B cell (primary cell): ENCODE measurements at regions not wholly inside any gene's neighbourhood (a gene's known extent, or its start where the extent isn't known, plus 50 kb on each side); places are given as distances from the start of the nearest gene placed in this dataset.

Experiments
- ATAC-seq: fragments of 200-7000 bp; cut with Tn5 transposase; one replicate; pipeline ENCODE4 v1.10.0; 2021; ENCODE audit warnings: low read depth, mild to moderate bottlenecking, moderate number of reproducible peaks, moderate library complexity
- CTCF ChIA-PET: fragments of 350-600 bp; sonication (Branson Sonifier 250); formaldehyde crosslinking; loops from one replicate; lab custom pipeline; 2021; ENCODE audit warnings: antibody characterized with exemption, inconsistent platforms; lab: Charles Lee
- POLR2A ChIA-PET: fragments of 350-600 bp; sonication (Branson Sonifier 250); formaldehyde crosslinking; loops from one replicate; lab custom pipeline; 2021; ENCODE audit warnings: antibody characterized with exemption; lab: Charles Lee
- DNase-seq: peaks from one replicate; pipeline ENCODE4 v3.0.0; 2013
- H2AFZ ChIP-seq: 2 replicates; pipeline ENCODE4 v1.6.1; 2012; ENCODE audit warnings: mild to moderate bottlenecking, low read depth, low read length; ENCODE audit not compliant: insufficient read depth, poor library complexity, severe bottlenecking
- H3K27ac ChIP-seq, 2 donors: 1 replicate in 1 of 2; 2 replicates in 1 of 2; pipeline ENCODE4 v1.5.1; 2012 to 2013; ENCODE audit warnings: low read length in 2 of 2, mild to moderate bottlenecking in 2 of 2, moderate library complexity in 1 of 2
- H3K27me3 ChIP-seq, 4 experiments: fragments of 200-600 bp in 1 of 4; sonication (generic) in 1 of 4; replicated peaks in 1 of 4; 1 replicate in 2 of 4; 2 replicates in 2 of 4; pipeline versions ENCODE4 v1.6.1 to v1.7.0; 2013 to 2016; ENCODE audit warnings: low read length in 3 of 4, mild to moderate bottlenecking in 2 of 4, mixed read lengths in 1 of 4, moderate library complexity in 1 of 4; ENCODE audit not compliant: insufficient read depth in 4 of 4, control insufficient read depth in 3 of 4; ENCODE audit errors: control extremely low read depth in 1 of 4
- H3K36me3 ChIP-seq, 2 experiments: replicated peaks in 1 of 2; 1 replicate in 1 of 2; 2 replicates in 1 of 2; pipeline versions ENCODE4 v1.6.1 to v1.7.1; 2013; ENCODE audit warnings: low read length in 1 of 2; ENCODE audit not compliant: insufficient read depth in 2 of 2, control insufficient read depth in 1 of 2; ENCODE audit errors: control extremely low read depth in 1 of 2, extremely low read depth in 1 of 2
- H3K4me1 ChIP-seq, 2 donors: fragments of 200-600 bp in 1 of 2; sonication (generic) in 1 of 2; 1 replicate in 1 of 2; 2 replicates in 1 of 2; pipeline versions ENCODE4 v1.5.1 to v1.6.1; 2013 to 2017; ENCODE audit warnings: low read length in 2 of 2; ENCODE audit not compliant: control insufficient read depth in 2 of 2, insufficient read depth in 2 of 2
- H3K4me2 ChIP-seq: replicated peaks from 2 replicates; pipeline ENCODE3; 2012; ENCODE audit warnings: mild to moderate bottlenecking, low read depth, low read length; ENCODE audit not compliant: poor library complexity, severe bottlenecking
- H3K4me3 ChIP-seq, 5 experiments: fragments of 200-600 bp in 1 of 5; sonication (generic) in 1 of 5; 1 replicate in 3 of 5; 2 replicates in 2 of 5; pipeline versions ENCODE4 v1.5.1 to v1.7.0; 2011 to 2016; ENCODE audit warnings: low read length in 4 of 5, mild to moderate bottlenecking in 4 of 5, low read depth in 2 of 5, control low read depth in 1 of 5, moderate library complexity in 1 of 5; ENCODE audit not compliant: insufficient read depth in 1 of 5; ENCODE audit errors: control extremely low read depth in 1 of 5, extremely low read depth in 1 of 5
- H3K79me2 ChIP-seq: fragments of 200-600 bp; sonication (generic); one replicate; pipeline ENCODE4 v1.6.0; 2016; ENCODE audit warnings: low read length; ENCODE audit not compliant: control insufficient read depth, insufficient read depth
- H3K9ac ChIP-seq: fragments of 200-600 bp; sonication (generic); 2 replicates; pipeline ENCODE4 v1.6.1; 2017; ENCODE audit warnings: mild to moderate bottlenecking, low read length, moderate library complexity
- H3K9me3 ChIP-seq, 3 donors: one replicate each; pipeline versions ENCODE4 v1.6.1 to v1.7.1; 2013; ENCODE audit warnings: low read length in 2 of 3; ENCODE audit not compliant: control insufficient read depth in 2 of 3, insufficient read depth in 1 of 3; ENCODE audit errors: control extremely low read depth in 1 of 3
- H4K20me1 ChIP-seq: 2 replicates; pipeline ENCODE4 v1.6.0; 2012; ENCODE audit warnings: mild to moderate bottlenecking, low read length; ENCODE audit not compliant: insufficient read depth, control insufficient read depth, poor library complexity, severe bottlenecking
- H3K27ac Mint-ChIP-seq: one replicate; pipeline ENCODE4 v1.8.0; 2021; ENCODE audit warnings: mixed read lengths
- H3K27me3 Mint-ChIP-seq: one replicate; pipeline ENCODE4 v1.8.0; 2021; ENCODE audit warnings: mixed read lengths
- H3K4me1 Mint-ChIP-seq: one replicate; pipeline ENCODE4 v1.8.0; 2021; ENCODE audit warnings: mixed read lengths
- H3K4me3 Mint-ChIP-seq: one replicate; pipeline ENCODE4 v1.8.0; 2021; ENCODE audit warnings: mixed read lengths
- H3K9me3 Mint-ChIP-seq: one replicate; pipeline ENCODE4 v1.8.0; 2022; ENCODE audit warnings: mixed read lengths; ENCODE audit not compliant: insufficient read depth
- CTCF ChIP-seq: fragments of 200-600 bp; IDR thresholded peaks from one replicate; pipeline ENCODE4 v1.8.0; 2022; ENCODE audit warnings: antibody characterized with exemption, mild to moderate bottlenecking
- EZH2 ChIP-seq: IDR thresholded peaks from 2 replicates; pipeline ENCODE4 v1.6.1; 2012; ENCODE audit warnings: borderline replicate concordance, low read depth, mild to moderate bottlenecking, moderate library complexity, low read length; ENCODE audit not compliant: insufficient read depth, poor library complexity, severe bottlenecking
- WGBS: methylation state at CpG from one replicate; pipeline ENCODE4 v1.1.5; 2013; ENCODE audit warnings: missing lambda C conversion rate; ENCODE audit not compliant: insufficient coverage; 5-methylcytosine and 5-hydroxymethylcytosine counted together
- intact Hi-C: fragments of 100-400 bp; cut with micrococcal nuclease; formaldehyde crosslinking; loops from one replicate; pipeline ENCODE4 v1.10.0; 2022

DNA sequence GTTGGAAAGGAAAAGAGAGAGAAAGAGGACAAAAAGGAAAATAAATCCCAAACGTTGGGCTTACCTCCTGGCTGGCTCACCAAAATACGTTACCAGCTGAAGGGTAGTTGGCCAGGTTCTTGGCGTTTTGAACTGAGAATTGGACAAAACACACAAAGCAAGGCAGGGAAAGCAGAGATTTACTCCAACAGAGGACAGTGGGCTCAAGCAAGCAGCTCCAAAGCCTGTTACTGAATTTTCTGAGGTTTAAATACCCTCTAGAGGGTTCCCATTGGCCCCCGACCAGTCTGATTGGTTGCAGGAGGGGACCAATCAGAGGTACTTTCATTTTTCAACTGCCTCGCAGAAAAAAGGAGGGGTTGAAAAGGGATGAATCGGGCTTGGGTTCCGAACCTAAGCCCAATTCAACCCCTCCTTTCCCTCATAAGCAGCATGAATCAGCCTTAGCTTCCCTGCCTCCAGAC, 55.6 kb upstream of the ALOX12 start:
- Histone ChIP-seq H3K9me3 (no peaks in the 10 kb centered on the region), H3K4me3 (peak overlapping the region in 2 of 5 experiments; percentile 9 to 15), H3K27me3 (no peaks in the 10 kb centered on the region), H2AFZ (no peak overlapping the region), H3K27ac (no peak overlapping the region), H3K4me2 (no peak overlapping the region), H3K9ac (no peak overlapping the region), H3K36me3 (no peaks in the 10 kb centered on the region), H3K79me2 (no peaks in the 10 kb centered on the region), H3K4me1 (no peaks in the 10 kb centered on the region), H4K20me1 (no peaks in the 10 kb centered on the region)
- no peak for ATAC-seq
- TF ChIP-seq EZH2, result no peak
- intact Hi-C loops, result no loop called here
- H3K27me3 Mint-ChIP-seq, result no peaks in the 10 kb centered on the region
- CTCF ChIA-PET, result no interaction called here
- POLR2A ChIA-PET, result no interaction called here
- WGBS, result 85% methylated on average over 3 of the region's 7 CpGs
- H3K9me3 Mint-ChIP-seq, result no peaks in the 10 kb centered on the region
- no peak overlapping the region for H3K4me3 Mint-ChIP-seq
- H3K4me1 Mint-ChIP-seq, result peaks cover 6% of the 10 kb centered on the region
- H3K27ac Mint-ChIP-seq, result no peak overlapping the region
- DNase-seq, result no peak

- Mint-ChIP-seq H3K27ac (no peak overlapping the region), H3K27me3 (no peaks in the 10 kb centered on the region), H3K4me3 (no peak overlapping the region), H3K9me3 (no peaks in the 10 kb centered on the region), H3K4me1 (no peaks in the 10 kb centered on the region)
- Histone ChIP-seq H3K4me1 (no peaks in the 10 kb centered on the region), H3K4me3 (no peak overlapping the region), H3K79me2 (no peaks in the 10 kb centered on the region), H3K9me3 (no peaks in the 10 kb centered on the region), H3K36me3 (no peaks in the 10 kb centered on the region), H2AFZ (no peak overlapping the region), H3K9ac (no peak overlapping the region), H3K27ac (no peak overlapping the region), H4K20me1 (no peaks in the 10 kb centered on the region), H3K4me2 (no peak overlapping the region), H3K27me3 (no peaks in the 10 kb centered on the region)
- 100% methylated on average over 2 of the region's 5 CpGs for WGBS
- intact Hi-C loops, result no loop called here
- TF ChIP-seq EZH2 (no peak), CTCF (no peak)
- ATAC-seq, result no peak
- no peak for DNase-seq
- POLR2A ChIA-PET, result no interaction called here
- CTCF ChIA-PET, result no interaction called here
Measured at GRCh38 chr17:6941989-6942388, 53.9 kb upstream of the ALOX12 start.
